ENCODE measurements at regions not wholly inside any gene's neighbourhood (a gene's known extent, or its start where the extent isn't known, plus 50 kb on each side); places are given as distances from the start of the nearest gene placed in this dataset.
"Not testable (repeated sequence)": the region's sequence is repeated elsewhere in the genome, so short reads cannot be mapped to it uniquely, and the experiment has no call there.

DNA sequence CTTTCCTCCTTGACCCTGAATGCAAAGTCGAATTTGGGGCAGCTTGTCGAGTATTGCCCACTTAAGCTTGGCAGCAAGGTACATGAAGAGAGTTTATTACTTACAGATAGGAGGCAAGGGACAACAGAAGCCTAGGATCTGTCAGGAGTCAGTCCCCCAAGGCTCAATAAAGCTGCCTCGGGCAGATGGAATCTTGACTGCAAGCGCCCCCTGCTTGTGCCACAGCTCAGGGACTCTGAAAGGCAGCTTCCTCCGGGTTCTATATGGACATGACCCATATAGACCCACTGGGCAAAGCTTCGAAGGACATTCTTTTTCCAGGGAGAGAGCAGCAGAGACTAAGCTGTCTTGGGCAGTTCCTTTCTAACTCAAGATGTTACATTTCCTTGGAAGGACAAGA, 971.5 kb downstream of the EFNA5 start:
- no peak for DNase-seq (ENCODE audit: low spot score)

DNA sequence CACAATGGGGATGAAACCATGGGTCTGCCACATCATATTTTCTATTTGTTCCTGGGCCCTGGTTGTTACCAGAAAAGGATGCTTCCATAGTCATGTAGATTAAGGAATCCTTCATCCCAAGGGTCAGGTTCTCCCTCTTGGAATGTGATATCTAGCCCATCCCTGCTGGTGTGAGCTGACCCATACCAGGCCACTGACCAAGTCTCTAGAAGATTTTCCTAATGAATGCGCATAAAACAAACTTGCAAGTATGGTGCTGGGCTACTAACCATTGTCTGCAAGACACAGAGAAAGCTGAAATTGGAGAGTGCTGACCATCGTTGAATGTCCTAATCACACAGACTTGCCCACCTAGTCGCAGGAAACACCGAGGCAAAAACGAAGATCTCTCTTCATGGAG, 972.6 kb downstream of the EFNA5 start:
- DNase-seq (ENCODE audit: low spot score): no peak

DNA sequence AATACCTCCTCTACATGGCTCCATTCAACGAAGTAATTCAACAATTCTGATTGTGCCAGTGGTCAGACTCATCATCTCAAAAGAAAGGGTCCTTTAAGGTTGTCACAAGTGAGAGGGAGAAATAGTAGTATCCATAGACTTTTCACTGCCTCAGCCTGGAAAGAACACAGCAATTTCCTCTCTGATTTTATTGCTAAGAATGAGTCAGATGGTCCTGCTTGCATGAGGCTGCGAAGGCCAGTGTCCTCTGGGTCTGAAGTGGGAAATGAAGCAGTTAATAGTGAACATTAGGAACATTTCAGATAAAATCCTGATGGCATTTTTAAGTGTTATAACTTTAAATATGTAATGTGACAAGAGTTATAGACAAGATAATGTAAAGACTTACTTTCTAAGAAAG, 979.0 kb downstream of the EFNA5 start:
- DNase-seq (ENCODE audit: low spot score): no peak

DNA sequence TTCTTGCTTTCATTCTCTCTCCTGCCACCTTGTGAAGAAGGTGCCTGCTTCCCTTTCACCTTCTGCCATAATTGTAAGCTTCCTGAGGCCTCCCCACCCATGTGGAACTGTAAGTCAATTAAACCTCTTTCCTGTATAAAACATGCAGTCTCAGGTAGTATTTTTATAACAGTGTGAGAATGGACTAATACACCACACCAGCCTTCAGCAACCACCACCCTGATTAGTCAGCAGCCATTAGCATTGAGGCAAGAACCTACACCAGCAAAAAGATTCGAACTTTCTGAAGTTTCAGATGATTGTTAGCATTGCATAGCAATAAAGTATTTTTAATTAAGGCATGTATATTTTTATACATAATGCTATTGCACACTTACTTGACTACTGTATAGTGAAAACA, 980.2 kb downstream of the EFNA5 start:
- no peak for DNase-seq (ENCODE audit: low spot score)

DNA sequence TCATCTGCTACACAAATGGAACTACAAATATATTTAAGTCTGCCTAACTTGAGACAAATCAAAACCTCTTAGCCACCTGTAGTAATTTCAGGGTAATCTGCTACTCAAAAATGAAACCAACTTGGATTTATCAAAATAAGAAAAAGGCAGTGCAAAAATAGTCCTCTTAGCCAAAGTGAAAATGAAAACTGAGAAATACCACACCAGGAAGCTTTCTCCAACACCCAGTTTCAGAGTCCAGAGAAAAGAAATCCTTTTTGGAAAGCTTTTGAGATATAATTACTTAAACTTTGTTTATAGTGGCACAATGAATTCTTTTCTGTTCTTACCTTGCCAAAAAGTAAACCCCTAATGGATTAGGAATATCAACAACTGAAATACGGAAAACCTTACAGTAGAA, 990.4 kb downstream of the EFNA5 start:
- DNase-seq (ENCODE audit: low spot score): peak; percentile 7

DNA sequence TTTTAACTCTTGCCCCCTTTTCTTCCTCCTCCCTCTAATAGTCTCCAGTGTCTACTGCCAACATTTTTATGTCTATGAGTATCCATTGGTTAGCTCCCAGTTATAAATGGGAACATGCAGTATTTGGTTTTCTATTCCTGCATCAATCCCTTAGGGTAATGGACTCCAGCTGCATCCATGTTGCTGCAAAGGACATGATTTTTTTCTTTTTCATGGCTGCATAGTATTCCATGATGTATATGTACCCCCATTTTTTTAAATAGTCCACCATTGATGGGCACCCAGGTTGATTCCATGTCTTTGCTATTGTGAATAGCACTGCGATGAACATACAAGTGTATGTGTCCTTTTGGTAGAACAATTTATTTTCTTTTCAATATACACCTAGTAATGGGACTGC, 993.7 kb downstream of the EFNA5 start:
- DNase-seq (ENCODE audit: low spot score): no peak

DNA sequence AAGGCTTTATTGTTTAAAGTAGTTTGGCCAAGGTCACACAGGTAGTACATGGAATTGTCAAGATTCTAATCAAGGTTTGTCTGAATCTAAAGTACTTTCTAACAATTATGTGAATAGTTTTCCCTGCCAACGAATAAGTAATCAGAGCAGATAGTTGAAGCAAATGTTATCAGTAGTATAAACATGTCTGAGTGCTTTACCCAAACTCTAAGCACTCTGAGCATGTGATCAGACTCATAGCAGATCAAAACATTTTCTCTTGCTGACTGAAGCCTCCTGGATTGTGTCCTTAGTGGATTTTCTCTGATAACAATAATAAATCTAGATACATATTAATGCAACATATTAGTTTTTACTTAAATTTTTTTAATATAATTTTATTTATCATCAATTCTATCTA, 995.0 kb downstream of the EFNA5 start:
- no peak for DNase-seq (ENCODE audit: low spot score)

DNA sequence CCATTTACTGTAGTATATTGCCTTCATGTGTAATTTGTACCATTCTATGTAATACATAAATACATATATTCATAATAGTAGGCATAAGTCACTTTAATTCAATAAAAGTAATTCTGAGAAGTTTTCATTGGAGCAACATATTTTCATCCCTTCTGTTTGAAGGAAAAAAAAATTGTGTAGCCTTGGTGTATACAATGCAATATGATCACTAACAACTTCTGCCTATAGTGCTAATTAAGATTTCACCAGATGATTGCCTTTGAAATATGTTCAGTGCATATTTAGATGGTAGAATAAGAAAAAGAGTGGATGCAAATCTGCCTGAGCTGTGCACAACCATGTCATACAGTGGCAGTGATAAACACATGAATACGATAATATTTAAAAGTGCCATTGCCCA, 996.8 kb downstream of the EFNA5 start:
- DNase-seq (ENCODE audit: low spot score): no peak

DNA sequence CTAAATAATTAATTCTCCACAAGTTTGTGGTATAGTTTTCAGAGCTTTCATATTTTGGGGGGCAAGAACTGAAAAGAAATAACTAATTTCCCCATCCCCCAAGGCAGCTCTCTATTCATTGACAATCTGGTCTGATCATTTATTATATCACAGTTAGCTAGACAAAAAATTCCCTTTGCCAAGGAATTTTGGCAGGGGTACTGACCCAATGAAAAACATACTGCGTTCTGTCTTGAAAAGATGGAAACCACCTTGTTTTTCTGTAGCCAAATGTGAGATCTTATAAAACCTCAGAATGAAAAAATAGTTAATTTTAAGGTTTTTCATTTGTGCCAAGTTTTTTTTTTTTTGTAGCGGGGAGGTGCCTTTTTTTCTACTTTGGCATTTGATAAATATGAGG, 1008.9 kb downstream of the EFNA5 start:
- DNase-seq (ENCODE audit: low spot score): no peak

DNA sequence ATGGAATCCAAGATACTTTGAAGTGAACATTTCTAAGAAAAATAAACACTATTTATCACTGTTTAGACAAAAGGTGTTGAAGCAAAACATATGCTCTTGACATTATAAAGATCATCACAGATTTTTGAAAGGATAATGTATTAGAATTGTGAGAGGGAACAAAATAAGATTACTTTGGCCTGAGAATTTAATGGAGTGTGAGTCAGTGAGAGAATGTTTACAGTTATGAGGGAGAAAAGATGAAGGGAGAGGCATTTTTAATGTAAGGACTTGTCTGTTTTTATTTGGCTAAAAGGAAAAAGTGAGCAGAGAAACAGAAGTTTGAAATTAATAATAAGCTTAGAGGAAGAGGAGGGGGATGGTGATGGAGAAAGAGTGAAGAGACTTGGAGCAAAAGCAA, 1010.1 kb downstream of the EFNA5 start:
- DNase-seq (ENCODE audit: low spot score): no peak

DNA sequence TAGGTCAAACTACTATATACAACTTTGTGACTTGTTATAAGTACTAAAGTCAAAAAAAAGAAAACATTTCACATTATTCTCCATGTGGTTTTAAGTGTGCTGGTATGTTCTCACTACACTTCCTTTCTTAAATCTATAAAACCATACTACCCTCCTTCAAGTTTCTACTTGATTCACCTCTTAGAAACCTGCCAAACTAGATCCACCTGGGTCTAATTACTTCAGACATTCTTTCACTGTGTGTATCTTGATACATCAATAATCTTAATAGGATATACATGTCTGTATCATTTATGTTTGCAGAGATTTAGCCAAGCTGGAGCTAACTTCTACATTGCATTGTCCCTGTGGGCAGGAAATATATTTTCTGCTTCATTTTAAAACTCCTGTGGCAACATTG, 1012.6 kb downstream of the EFNA5 start:
- DNase-seq (ENCODE audit: low spot score): no peak

DNA sequence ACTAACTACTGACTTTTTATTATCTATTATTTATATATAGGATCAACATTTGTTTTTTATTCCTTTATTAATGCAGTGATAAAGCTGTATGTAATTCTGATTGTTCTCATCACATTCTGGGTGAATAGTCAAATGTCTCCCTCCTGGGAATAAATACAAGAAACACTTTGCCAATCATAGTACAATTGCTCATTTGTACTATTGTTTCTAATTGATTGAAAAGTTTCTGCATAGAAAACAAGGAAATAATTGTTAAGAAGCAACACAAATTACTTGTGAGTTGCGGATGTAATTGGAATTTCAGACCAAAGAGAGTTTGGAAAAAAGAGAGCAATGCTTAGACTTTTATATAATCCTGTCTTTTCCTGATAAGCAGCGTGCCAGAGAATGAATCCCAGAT, 1013.9 kb downstream of the EFNA5 start:
- no peak for DNase-seq (ENCODE audit: low spot score)

DNA sequence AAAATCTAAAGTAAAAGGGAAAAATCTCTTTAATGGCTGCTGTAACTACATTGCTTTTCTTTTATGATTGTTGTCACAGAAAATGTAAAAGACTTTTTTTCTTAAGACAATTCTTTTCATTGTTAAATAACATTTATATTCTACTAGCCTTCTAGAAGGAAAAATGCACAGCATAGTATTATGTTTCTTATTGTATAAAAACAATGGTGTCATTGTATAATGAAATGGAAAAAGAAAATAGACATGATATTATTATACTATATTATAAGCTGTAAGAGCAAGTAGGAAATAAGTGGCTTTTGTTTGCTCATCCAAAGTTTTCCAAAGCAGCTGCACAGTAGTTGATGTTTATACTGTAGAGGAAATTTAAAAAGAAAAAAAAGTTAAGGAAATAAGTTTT, 1021.7 kb downstream of the EFNA5 start:
- DNase-seq (ENCODE audit: low spot score): no peak

DNA sequence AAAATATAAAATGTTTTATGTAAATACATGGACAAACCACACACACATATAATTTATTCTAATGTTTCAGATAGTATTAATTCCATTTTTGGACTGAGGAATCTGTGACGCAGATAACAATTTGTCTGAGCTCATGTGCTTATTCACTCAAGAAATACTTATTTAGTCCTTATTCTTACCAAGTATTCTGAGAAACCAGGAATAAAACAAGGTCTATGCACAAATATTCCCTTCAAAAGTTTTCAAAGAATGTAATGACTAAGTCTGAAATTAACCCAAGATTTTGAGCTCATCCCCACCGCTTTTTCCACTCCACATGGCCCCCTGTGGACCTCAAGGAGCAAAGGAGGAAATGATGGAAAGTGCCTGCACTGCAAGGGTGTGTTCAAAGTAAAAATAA, 1022.3 kb downstream of the EFNA5 start:
- DNase-seq (ENCODE audit: low spot score): no peak

DNA sequence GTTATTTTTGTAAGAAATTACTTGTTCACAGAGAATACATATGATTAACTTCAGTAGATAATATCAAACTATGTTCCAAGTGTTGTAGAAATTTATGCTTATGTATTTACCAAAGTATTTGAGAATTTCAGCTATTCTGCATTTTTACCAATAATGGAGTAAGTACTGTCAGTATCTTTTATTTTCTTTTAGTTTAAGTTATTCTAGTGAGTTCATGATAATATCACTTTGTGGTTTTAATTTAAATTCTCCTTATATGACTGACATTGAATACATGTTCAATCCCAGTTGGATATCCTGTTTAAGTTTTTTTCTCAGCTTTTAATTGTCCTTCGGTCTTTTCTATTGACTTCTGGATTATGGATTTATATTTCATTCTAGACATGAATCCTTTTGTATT, 1024.6 kb downstream of the EFNA5 start:
- DNase-seq (ENCODE audit: low spot score): no peak

DNA sequence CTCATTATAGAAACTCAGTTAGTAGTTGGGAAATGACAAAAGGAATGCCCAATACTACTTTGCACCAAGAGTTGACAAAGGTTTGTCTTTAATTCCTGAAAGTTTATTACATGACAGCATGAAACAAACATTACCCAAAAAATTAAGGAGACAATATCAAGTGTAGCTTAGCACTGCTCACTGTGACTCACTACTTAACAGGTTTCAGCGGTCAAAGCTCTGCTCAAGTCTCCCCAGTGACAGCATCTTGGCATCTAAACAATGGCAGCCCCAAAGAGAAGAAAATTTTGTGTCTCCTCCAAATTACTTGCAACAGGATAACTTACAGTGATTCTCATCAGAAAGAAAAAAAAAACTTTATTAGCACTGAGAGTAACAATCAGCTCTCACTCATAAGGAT, 1030.2 kb downstream of the EFNA5 start:
- peak; percentile 19 for DNase-seq (ENCODE audit: low spot score)

DNA sequence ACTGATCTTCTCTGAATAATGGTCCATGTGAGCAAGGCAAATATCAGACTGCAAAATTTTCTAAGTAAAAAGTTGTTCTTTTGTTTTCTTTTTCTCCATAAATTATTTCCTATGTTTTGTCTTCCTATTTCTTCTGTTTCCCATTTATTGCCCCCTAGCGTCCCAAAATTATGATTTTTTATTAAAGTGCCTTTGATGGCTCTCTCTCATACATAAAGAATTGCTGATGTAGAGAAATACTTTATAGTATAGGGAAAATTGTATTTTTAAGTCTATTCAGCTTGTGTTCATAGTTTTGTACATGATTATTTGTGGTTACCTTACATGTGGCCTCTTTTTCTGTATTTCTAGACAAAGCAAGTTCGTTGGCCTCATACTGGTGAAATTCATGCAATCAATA, 1031.2 kb downstream of the EFNA5 start:
- DNase-seq (ENCODE audit: low spot score): no peak

DNA sequence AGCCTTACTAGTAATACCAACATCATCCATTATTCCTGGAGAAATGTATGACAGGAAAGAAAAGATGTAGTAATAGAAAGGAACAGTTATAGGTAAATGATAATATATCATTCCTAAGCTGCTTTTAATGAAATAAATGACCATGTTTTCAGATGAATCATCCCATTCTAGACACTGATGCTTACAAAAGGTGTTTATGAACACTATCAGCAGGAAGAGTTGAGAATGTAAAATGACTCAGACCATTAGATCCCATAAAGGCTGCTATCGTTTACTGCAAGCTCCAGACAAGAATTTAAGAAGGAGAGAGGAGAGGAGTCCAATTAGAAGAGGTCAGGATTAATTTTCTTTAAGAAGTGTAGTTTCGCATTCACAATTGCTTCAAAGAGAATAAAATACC, 1033.5 kb downstream of the EFNA5 start:
- peak; percentile 50 for DNase-seq (ENCODE audit: low spot score)

DNA sequence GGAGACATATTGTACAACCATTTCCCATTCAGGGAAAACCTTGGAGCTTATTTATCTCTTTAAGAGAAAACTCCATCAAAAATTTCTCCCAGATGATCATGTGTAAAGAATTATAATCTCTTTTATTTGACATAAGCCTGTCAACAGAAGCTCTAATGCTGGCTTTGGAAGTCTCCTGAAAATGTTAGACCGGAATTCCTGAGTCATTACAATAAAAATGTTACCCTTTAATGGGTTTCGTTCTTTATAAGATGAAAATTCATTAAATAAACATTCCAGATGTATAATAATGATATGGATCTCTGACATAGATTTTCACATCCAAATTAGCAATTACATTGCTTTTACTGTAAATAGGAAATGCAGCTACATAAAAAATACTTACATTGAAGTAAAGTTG, 1036.4 kb downstream of the EFNA5 start:
- peak; percentile 22 for DNase-seq (ENCODE audit: low spot score)

DNA sequence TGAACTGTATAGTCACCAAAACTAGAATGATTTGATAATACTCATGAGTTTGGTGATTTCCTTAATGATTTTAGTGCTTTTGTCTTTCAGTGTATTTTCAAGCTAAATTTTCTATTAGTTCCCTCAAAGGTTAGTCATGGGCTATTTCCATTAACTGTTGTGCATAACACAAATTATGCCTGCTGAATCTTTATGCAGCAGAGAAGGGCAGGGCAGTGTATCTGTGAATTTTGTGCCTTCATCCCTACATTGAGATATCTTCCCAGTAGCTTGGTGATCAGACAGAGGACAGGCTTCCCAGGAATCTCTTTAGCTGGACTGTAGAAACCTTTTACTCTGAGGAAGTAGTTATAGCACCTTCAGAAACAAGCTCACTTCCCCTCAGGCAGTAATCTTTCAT, 1036.9 kb downstream of the EFNA5 start:
- no peak for DNase-seq (ENCODE audit: low spot score)

DNA sequence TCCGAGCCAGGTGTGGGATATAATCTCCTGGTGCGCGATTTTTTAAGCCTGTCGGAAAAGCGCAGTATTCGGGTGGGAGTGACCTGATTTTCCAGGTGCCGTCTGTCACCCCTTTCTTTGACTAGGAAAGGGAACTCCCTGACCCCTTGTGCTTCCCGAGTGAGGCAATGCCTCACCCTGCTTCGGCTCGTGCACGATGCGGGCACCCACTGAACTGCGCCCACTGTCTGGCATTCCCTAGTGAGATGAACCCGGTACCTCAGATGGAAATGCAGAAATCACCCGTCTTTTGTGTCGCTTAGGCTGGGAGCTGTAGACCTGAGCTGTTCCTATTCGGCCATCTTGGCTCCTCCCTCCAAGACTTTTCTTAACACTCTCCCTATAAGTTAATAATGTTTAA, 1042.3 kb downstream of the EFNA5 start:
- DNase-seq (ENCODE audit: low spot score): not testable (repeated sequence)

DNA sequence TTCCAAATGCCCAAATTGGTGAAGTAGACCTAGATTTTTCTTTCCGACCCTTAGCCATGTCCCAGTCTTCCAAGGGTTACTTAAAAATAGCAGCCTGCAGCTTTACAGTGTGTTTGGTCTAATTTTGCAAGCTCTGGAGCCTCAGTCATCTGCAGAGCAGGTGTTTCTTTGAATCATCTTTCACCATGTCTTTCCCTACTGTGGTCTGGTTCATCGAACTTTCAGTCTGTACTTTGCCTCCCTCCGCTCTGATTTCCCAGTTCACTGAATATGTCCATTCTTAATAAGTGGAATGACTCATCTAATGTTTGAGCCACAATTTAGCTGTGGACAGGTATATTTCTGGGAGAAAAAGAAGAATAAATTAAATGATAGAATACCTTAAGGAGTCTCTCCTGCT, 1060.7 kb downstream of the EFNA5 start:
- DNase-seq (ENCODE audit: low spot score): no peak

DNA sequence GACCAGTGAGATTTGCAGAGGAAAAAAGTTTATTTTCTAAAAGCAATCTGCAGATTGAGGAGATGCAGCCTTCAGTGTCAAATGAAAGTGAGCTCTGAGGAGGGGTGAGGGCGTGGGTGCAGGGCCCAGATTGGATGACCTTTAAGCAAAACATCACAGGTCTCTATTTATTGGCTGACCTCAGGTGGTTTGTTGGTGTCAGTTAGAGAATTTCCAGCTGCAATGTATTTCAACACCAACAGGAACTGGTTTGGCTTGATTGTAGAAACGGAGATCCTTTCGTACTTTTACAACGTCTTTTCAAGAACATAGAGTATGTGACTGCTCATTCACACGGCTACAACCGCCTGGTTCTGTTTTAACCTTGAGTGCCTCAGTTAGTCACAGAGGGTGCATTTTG, 1069.1 kb downstream of the EFNA5 start:
- no peak for DNase-seq (ENCODE audit: low spot score)

DNA sequence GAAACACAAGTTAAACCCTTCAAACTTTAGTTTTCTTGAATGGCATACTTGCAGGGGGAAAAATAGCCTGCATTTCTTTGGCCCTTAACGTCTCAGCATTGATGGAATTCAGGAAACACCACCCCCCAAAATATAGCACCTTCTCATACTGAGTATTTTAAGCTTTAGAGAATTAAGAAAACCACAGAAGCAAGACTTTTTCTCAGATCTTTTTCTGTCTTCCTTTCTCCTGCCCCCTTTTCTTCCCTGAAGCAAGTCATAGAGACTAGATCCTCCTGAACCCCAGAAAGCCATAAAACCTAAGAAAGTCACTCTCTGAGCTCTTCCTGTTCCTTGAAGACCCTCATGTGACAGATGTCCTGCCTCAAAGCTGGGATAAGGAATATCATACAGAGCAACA, 1069.9 kb downstream of the EFNA5 start:
- DNase-seq (ENCODE audit: low spot score): no peak

DNA sequence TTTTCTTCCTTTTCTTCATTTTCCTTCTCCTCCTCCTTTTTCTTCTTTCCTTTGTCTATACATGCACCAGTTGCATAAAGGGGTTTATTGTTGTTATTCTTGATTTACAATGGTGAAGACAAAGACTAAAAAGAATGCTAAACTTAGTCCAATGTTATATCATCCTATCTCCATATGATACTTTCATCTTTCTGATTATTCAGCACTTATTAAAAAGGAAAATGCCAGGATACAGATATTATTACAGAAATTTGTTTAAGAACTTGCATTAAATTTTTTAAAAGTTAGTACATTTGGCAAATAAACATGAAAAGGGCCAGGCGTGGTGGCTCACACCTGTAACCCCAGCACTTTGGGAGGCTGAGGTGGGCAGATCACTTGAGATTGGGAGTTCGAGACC, 1074.9 kb downstream of the EFNA5 start:
- DNase-seq (ENCODE audit: low spot score): no peak
